Lower lobe of right lung (tissue), 2 donors: ENCODE measurements at regions not wholly inside any gene's neighbourhood (a gene's known extent, or its start where the extent isn't known, plus 50 kb on each side); places are given as distances from the start of the nearest gene placed in this dataset.

Source experiments
- ATAC-seq, 2 donors: fragments of 200-7000 bp; cut with Tn5 transposase; one replicate each; pipeline ENCODE4 v1.9.1; 2020 to 2022; ENCODE audit warnings: mild to moderate bottlenecking in 2 of 2, moderate library complexity in 2 of 2
- DNase-seq: peaks from one replicate; pipeline ENCODE4 v3.0.0-alpha.2; 2020
- H3K27ac ChIP-seq: fragments of 200-600 bp; one replicate; pipeline ENCODE4 v1.8.0; 2022
- H3K27me3 ChIP-seq: fragments of 200-600 bp; one replicate; pipeline ENCODE4 v1.8.0; 2022; ENCODE audit warnings: low read depth
- H3K36me3 ChIP-seq: fragments of 200-600 bp; one replicate; pipeline ENCODE4 v1.8.0; 2022; ENCODE audit warnings: mild to moderate bottlenecking
- H3K4me1 ChIP-seq: fragments of 200-600 bp; one replicate; pipeline ENCODE4 v1.8.0; 2022
- H3K4me3 ChIP-seq: fragments of 200-600 bp; one replicate; pipeline ENCODE4 v1.8.0; 2022; ENCODE audit warnings: mild to moderate bottlenecking
- H3K9me3 ChIP-seq: fragments of 200-600 bp; one replicate; pipeline ENCODE4 v1.8.0; 2022
- CTCF ChIP-seq: fragments of 200-600 bp; IDR thresholded peaks from one replicate; pipeline ENCODE4 v1.8.0; 2022; ENCODE audit warnings: antibody characterized with exemption, mild to moderate bottlenecking
- intact Hi-C: fragments of 100-400 bp; cut with DNase I; formaldehyde crosslinking; loops from one replicate; pipeline ENCODE4 v1.11.0; 2022
- donor health status: DM: no; HTN: yes; CAD: no; lungs with severe emphysema.

GRCh38 chr1:29529677-29530278 lies 293.5 kb downstream of the PTPRU start:
- Histone ChIP-seq H3K27me3 (peaks cover 6% of the 10 kb centered on the region), H3K4me1 (no peaks in the 10 kb centered on the region), H3K4me3 (no peak overlapping the region), H3K9me3 (peaks cover 25% of the 10 kb centered on the region), H3K27ac (no peak overlapping the region), H3K36me3 (no peaks in the 10 kb centered on the region)
- intact Hi-C loops = no loop called here
- ATAC-seq (no peak), DNase-seq (no peak)
- TF ChIP-seq CTCF = no peak

GRCh38 chr1:29527314-29528004 lies 291.1 kb downstream of the PTPRU start:
- no peaks in the 10 kb centered on the region for H3K4me1 ChIP-seq
- peaks cover 25% of the 10 kb centered on the region for H3K9me3 ChIP-seq
- TF ChIP-seq CTCF = no peak
- no peak overlapping the region for H3K27ac ChIP-seq
- H3K36me3 ChIP-seq = no peaks in the 10 kb centered on the region
- intact Hi-C loops = no loop called here
- no peak for DNase-seq
- peaks cover 6% of the 10 kb centered on the region for H3K27me3 ChIP-seq
- H3K4me3 ChIP-seq = no peak overlapping the region
- ATAC-seq = no peak

GRCh38 chr1:29525941-29526340 lies 289.6 kb downstream of the PTPRU start:
- DNase-seq (no peak), ATAC-seq (no peak)
- Histone ChIP-seq H3K27me3 (peaks cover 6% of the 10 kb centered on the region), H3K4me1 (no peaks in the 10 kb centered on the region), H3K9me3 (peaks cover 24% of the 10 kb centered on the region), H3K4me3 (no peak overlapping the region), H3K27ac (no peak overlapping the region), H3K36me3 (no peaks in the 10 kb centered on the region)
- no peak for TF ChIP-seq CTCF
- intact Hi-C loops = no loop called here

- ATAC-seq = no peak
- intact Hi-C loops = no loop called here
- no peaks in the 10 kb centered on the region for H3K36me3 ChIP-seq
- no peaks in the 10 kb centered on the region for H3K4me1 ChIP-seq
- no peak overlapping the region for H3K4me3 ChIP-seq
- H3K27ac ChIP-seq = no peak overlapping the region
- peaks cover 6% of the 10 kb centered on the region for H3K27me3 ChIP-seq
- H3K9me3 ChIP-seq = peaks cover 9% of the 10 kb centered on the region
- no peak for TF ChIP-seq CTCF
- DNase-seq = no peak
These were observed 288.2 kb downstream of the PTPRU start for GRCh38 chr1:29524285-29525065.

GRCh38 chr1:29523576-29523975 lies 287.3 kb downstream of the PTPRU start:
- intact Hi-C loops = no loop called here
- TF ChIP-seq CTCF = no peak
- Histone ChIP-seq H3K36me3 (no peaks in the 10 kb centered on the region), H3K4me3 (no peak overlapping the region), H3K4me1 (no peaks in the 10 kb centered on the region), H3K27me3 (peaks cover 6% of the 10 kb centered on the region), H3K9me3 (peaks cover under 1% of the 10 kb centered on the region), H3K27ac (no peak overlapping the region)
- DNase-seq (no peak), ATAC-seq (no peak)
